CD14-positive monocyte (primary cell): ENCODE measurements at regions not wholly inside any gene's neighbourhood (a gene's known extent, or its start where the extent isn't known, plus 50 kb on each side); places are given as distances from the start of the nearest gene placed in this dataset.

Experiments used
- DNase-seq, 3 donors: peaks; one replicate each; pipeline ENCODE4 v3.0.0-alpha.2; 2011 to 2022
- H2AFZ ChIP-seq: 2 replicates; pipeline ENCODE4 v1.6.0; 2012; ENCODE audit warnings: mild to moderate bottlenecking, low read depth, low read length, inconsistent platforms; ENCODE audit not compliant: insufficient read depth, poor library complexity, severe bottlenecking
- H3K27ac ChIP-seq, 2 donors: 1 replicate in 1 of 2; 2 replicates in 1 of 2; pipeline ENCODE4 v1.5.1; 2012 to 2013; ENCODE audit warnings: low read length in 2 of 2, control low read depth in 1 of 2, inconsistent platforms in 1 of 2, low read depth in 1 of 2, mild to moderate bottlenecking in 1 of 2
- H3K27me3 ChIP-seq, 2 donors: one replicate each; pipeline versions ENCODE4 v1.6.0 to v1.6.1; 2011 to 2013; ENCODE audit warnings: low read length in 2 of 2; ENCODE audit not compliant: control insufficient read depth in 2 of 2, insufficient read depth in 2 of 2
- H3K36me3 ChIP-seq, 2 donors: replicated peaks in 1 of 2; 1 replicate in 1 of 2; 2 replicates in 1 of 2; pipeline versions ENCODE4 v1.5.1 to v1.6.1; 2012 to 2013; ENCODE audit warnings: low read length in 2 of 2, control low read depth in 1 of 2, inconsistent platforms in 1 of 2, mild to moderate bottlenecking in 1 of 2; ENCODE audit not compliant: insufficient read depth in 2 of 2, control insufficient read depth in 1 of 2
- H3K4me1 ChIP-seq, 2 donors: 1 replicate in 1 of 2; 2 replicates in 1 of 2; pipeline versions ENCODE4 v1.5.1 to v1.6.1; 2012 to 2013; ENCODE audit warnings: low read length in 2 of 2, control low read depth in 1 of 2, inconsistent platforms in 1 of 2, mild to moderate bottlenecking in 1 of 2, moderate library complexity in 1 of 2; ENCODE audit not compliant: insufficient read depth in 2 of 2, control insufficient read depth in 1 of 2
- H3K4me2 ChIP-seq: replicated peaks from 2 replicates; pipeline ENCODE3; 2012; ENCODE audit warnings: low read length, moderate library complexity, mild to moderate bottlenecking; ENCODE audit not compliant: poor library complexity, severe bottlenecking; ENCODE audit errors: extremely low read depth
- H3K4me3 ChIP-seq, 3 experiments: fragments of 200-600 bp in 1 of 3; sonication (generic) in 1 of 3; replicated peaks in 1 of 3; 1 replicate in 2 of 3; 2 replicates in 1 of 3; pipeline ENCODE4 v1.5.1; 2011 to 2013; ENCODE audit warnings: low read length in 3 of 3, mild to moderate bottlenecking in 3 of 3, control low read depth in 2 of 3, low read depth in 2 of 3, inconsistent platforms in 1 of 3, moderate library complexity in 1 of 3
- H3K79me2 ChIP-seq: 2 replicates; pipeline ENCODE4 v1.6.0; 2012; ENCODE audit warnings: mild to moderate bottlenecking, control low read depth, inconsistent platforms, low read length, moderate library complexity; ENCODE audit not compliant: insufficient read depth
- H3K9ac ChIP-seq: 2 replicates; pipeline ENCODE4 v1.6.0; 2017; ENCODE audit warnings: low read length, mild to moderate bottlenecking; ENCODE audit not compliant: insufficient read depth, poor library complexity, severe bottlenecking
- H3K9me3 ChIP-seq, 2 donors: replicated peaks in 1 of 2; 1 replicate in 1 of 2; 2 replicates in 1 of 2; pipeline versions ENCODE4 v1.5.1 to v1.6.1; 2012 to 2013; ENCODE audit warnings: low read length in 2 of 2, control low read depth in 1 of 2; ENCODE audit not compliant: control insufficient read depth in 1 of 2, insufficient read depth in 1 of 2
- H4K20me1 ChIP-seq: 2 replicates; pipeline ENCODE4 v1.6.0; 2012; ENCODE audit warnings: mild to moderate bottlenecking, low read length, control low read depth, moderate library complexity; ENCODE audit not compliant: insufficient read depth
- H3K27ac Mint-ChIP-seq, 7 donors: one replicate each; pipeline ENCODE4 v1.8.0; 2020; ENCODE audit warnings: mild to moderate bottlenecking in 7 of 7, mixed read lengths in 7 of 7, moderate library complexity in 6 of 7, inconsistent platforms in 2 of 7
- H3K27me3 Mint-ChIP-seq, 3 donors: one replicate each; pipeline ENCODE4 v1.8.0; 2021 to 2022; ENCODE audit warnings: low read depth in 3 of 3, mild to moderate bottlenecking in 3 of 3, mixed read lengths in 3 of 3, moderate library complexity in 3 of 3, inconsistent platforms in 1 of 3
- H3K36me3 Mint-ChIP-seq, 2 donors: one replicate each; pipeline ENCODE4 v1.8.0; 2020; ENCODE audit warnings: mixed read lengths in 2 of 2, inconsistent platforms in 1 of 2, mild to moderate bottlenecking in 1 of 2
- H3K4me1 Mint-ChIP-seq: one replicate; pipeline ENCODE4 v1.8.0; 2020; ENCODE audit warnings: mild to moderate bottlenecking, mixed read lengths
- H3K4me3 Mint-ChIP-seq, 2 donors: one replicate each; pipeline ENCODE4 v1.8.0; 2020; ENCODE audit warnings: mild to moderate bottlenecking in 2 of 2, mixed read lengths in 2 of 2, moderate library complexity in 1 of 2
- H3K9me3 Mint-ChIP-seq, 7 donors: one replicate each; pipeline ENCODE4 v1.8.0; 2020 to 2022; ENCODE audit warnings: mixed read lengths in 7 of 7, mild to moderate bottlenecking in 6 of 7, moderate library complexity in 6 of 7, inconsistent platforms in 2 of 7
- WGBS: methylation state at CpG from one replicate; pipeline ENCODE4 v1.1.5; 2013; ENCODE audit warnings: missing lambda C conversion rate; ENCODE audit not compliant: insufficient coverage; 5-methylcytosine and 5-hydroxymethylcytosine counted together
- intact Hi-C, 2 donors: fragments of 100-400 bp; cut with micrococcal nuclease; formaldehyde crosslinking; loops; one replicate each; pipeline versions ENCODE4 v1.15.0 to v1.15.1; 2023
- TF ChIP-seq, protein P1 (sequence below): fragments of 200-600 bp; IDR thresholded peaks from one replicate; pipeline ENCODE4 v1.8.0; 2022; ENCODE audit warnings: antibody characterized with exemption, mild to moderate bottlenecking

DNA sequence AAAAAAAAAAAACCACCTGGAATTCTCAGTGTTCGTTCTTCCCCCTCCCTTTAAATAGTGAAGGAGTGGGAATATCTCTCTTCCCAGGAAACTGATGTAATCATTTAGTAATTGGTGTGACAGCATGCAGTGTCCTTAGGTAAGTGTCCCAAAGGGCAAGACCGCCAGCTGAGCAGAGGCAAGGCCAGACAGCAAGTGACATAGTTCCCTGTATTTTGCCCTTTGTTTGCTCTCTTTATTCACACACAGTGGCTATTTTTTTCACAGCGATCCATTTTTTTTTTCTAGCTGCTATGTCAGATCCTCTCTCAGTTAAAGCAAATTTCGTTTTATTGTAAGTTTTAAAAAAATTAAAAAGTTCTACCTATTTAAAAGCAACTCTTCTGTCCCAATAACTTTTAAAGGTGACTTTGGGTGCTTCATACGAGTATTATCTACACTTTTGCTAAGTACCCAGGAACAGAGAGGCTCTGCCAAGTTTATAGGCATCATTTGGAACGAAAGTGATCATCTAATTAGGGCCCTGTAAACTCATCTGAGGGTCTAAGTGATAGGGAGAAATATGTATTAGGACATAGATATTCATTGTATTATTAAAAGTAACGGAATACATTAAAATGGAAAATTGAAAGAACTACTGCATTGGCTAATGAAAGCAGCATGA is 98.2 kb upstream of the ALDH1A1 start:
- H3K9me3 Mint-ChIP-seq, result no peaks in the 10 kb centered on the region
- H2AFZ ChIP-seq, result no peak overlapping the region
- WGBS, result 100% methylated on average over 1 of the region's 7 CpGs
- H3K27me3 Mint-ChIP-seq, result no peaks in the 10 kb centered on the region
- no peak overlapping the region for H3K27ac ChIP-seq
- no peaks in the 10 kb centered on the region for H3K36me3 ChIP-seq
- no peaks in the 10 kb centered on the region for H3K4me1 Mint-ChIP-seq
- no peaks in the 10 kb centered on the region for H4K20me1 ChIP-seq
- no peaks in the 10 kb centered on the region for H3K9me3 ChIP-seq
- DNase-seq, result no peak
- H3K4me3 Mint-ChIP-seq, result no peak overlapping the region
- H3K4me1 ChIP-seq, result no peaks in the 10 kb centered on the region
- no peaks in the 10 kb centered on the region for H3K27me3 ChIP-seq
- H3K9ac ChIP-seq, result no peak overlapping the region
- no peak overlapping the region for H3K4me3 ChIP-seq
- H3K36me3 Mint-ChIP-seq, result no peaks in the 10 kb centered on the region
- TF ChIP-seq, protein P1, sequence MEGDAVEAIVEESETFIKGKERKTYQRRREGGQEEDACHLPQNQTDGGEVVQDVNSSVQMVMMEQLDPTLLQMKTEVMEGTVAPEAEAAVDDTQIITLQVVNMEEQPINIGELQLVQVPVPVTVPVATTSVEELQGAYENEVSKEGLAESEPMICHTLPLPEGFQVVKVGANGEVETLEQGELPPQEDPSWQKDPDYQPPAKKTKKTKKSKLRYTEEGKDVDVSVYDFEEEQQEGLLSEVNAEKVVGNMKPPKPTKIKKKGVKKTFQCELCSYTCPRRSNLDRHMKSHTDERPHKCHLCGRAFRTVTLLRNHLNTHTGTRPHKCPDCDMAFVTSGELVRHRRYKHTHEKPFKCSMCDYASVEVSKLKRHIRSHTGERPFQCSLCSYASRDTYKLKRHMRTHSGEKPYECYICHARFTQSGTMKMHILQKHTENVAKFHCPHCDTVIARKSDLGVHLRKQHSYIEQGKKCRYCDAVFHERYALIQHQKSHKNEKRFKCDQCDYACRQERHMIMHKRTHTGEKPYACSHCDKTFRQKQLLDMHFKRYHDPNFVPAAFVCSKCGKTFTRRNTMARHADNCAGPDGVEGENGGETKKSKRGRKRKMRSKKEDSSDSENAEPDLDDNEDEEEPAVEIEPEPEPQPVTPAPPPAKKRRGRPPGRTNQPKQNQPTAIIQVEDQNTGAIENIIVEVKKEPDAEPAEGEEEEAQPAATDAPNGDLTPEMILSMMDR, result no peak
- no peak overlapping the region for H3K4me2 ChIP-seq
- intact Hi-C loops, result no loop called here
- H3K79me2 ChIP-seq, result no peaks in the 10 kb centered on the region
- no peak overlapping the region for H3K27ac Mint-ChIP-seq

- Histone ChIP-seq H3K9me3 (no peaks in the 10 kb centered on the region), H2AFZ (no peak overlapping the region), H3K9ac (no peak overlapping the region), H3K4me3 (no peak overlapping the region), H3K27me3 (no peaks in the 10 kb centered on the region), H4K20me1 (no peaks in the 10 kb centered on the region), H3K27ac (no peak overlapping the region), H3K4me1 (no peaks in the 10 kb centered on the region), H3K36me3 (no peaks in the 10 kb centered on the region), H3K79me2 (no peaks in the 10 kb centered on the region), H3K4me2 (no peak overlapping the region)
- TF ChIP-seq, protein P1, result no peak
- H3K9me3 Mint-ChIP-seq, result no peaks in the 10 kb centered on the region
- no peaks in the 10 kb centered on the region for H3K27me3 Mint-ChIP-seq
- H3K4me3 Mint-ChIP-seq, result no peak overlapping the region
- DNase-seq, result no peak
- no peaks in the 10 kb centered on the region for H3K4me1 Mint-ChIP-seq
- no peak overlapping the region for H3K27ac Mint-ChIP-seq
- H3K36me3 Mint-ChIP-seq, result no peaks in the 10 kb centered on the region
- no CpG with 5 or more reads among the region's 5 CpGs for WGBS
- intact Hi-C loops, result no loop called here
These were observed 97.4 kb upstream of the ALDH1A1 start for GRCh38 chr9:73050065-73050816.
